ENCODE measurements at regions not wholly inside any gene's neighbourhood (a gene's known extent, or its start where the extent isn't known, plus 50 kb on each side); places are given as distances from the start of the nearest gene placed in this dataset.

DNA sequence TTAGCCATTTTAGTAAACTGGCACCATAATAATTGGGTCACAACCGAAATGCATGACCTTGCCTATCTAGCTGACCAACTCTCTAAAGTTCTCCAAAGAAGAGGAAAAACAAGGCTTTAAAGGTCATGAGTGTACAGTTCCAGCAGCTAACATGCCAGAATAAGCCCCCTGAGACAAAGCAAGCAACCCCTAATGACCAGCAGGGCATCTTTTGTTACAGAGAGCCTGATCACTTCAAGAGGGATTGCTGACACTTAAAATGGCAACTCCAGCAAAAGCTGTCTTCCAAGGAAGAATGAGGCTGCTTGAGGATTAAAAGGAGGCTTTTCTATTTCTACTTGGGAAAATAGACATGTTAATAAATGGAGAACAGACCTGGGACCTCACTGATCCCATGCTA, 213.6 kb downstream of the CDC14C start:
- Mint-ChIP-seq H3K27me3 (no peaks in the 10 kb centered on the region), H3K4me1 (no peaks in the 10 kb centered on the region), H3K36me3 (no peaks in the 10 kb centered on the region), H3K27ac (no peak overlapping the region), H3K4me3 (no peak overlapping the region), H3K9me3 (no peaks in the 10 kb centered on the region)
- CTCF ChIA-PET = no interaction called here
- DNase-seq = no peak

DNA sequence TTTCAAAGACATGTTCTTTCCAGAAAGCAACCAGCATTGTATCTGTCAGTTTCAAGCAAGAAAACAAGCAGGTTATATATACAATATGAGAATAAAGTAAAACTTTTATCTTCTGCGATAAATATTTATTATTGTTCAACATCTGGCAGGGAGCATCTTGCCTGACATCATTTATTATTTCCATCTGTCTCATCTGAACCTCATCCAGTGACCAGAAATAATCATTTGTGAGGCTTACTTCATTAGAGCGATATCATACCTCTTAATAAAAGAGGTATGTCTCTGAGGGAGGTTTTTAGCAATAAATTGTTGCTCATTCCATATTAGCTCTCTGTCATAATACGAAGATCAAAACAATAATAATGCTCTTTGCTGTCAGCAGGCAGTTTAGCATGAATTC, 226.1 kb downstream of the CDC14C start:
- Mint-ChIP-seq H3K36me3 (no peaks in the 10 kb centered on the region), H3K4me1 (no peaks in the 10 kb centered on the region), H3K27me3 (no peaks in the 10 kb centered on the region), H3K9me3 (peaks cover 7% of the 10 kb centered on the region), H3K4me3 (no peak overlapping the region), H3K27ac (no peak overlapping the region)
- CTCF ChIA-PET = no interaction called here
- DNase-seq = no peak

DNA sequence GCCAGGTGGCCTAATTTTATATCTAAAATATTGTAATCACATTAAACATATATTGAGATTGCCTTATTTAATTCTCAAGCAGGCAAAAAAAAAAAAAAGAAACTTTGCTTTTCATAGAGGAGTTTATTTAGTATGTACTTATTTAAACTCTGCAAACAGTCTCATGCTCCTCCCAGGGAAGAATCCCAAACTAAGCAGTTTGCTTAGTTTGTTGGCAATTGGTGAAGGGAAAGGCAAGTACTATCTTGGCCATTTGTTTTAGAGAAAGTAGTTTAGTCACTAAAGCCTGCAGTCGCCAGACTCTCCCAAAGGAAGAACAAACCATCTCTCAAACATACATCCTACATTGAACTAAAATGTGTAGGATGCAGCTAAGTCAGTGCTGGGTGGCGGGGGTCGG, 226.8 kb downstream of the CDC14C start:
- H3K4me1 Mint-ChIP-seq = no peaks in the 10 kb centered on the region
- no peaks in the 10 kb centered on the region for H3K27me3 Mint-ChIP-seq
- no peaks in the 10 kb centered on the region for H3K36me3 Mint-ChIP-seq
- H3K4me3 Mint-ChIP-seq = no peak overlapping the region
- no peak for DNase-seq
- H3K27ac Mint-ChIP-seq = no peak overlapping the region
- H3K9me3 Mint-ChIP-seq = peaks cover 7% of the 10 kb centered on the region
- CTCF ChIA-PET = no interaction called here

DNA sequence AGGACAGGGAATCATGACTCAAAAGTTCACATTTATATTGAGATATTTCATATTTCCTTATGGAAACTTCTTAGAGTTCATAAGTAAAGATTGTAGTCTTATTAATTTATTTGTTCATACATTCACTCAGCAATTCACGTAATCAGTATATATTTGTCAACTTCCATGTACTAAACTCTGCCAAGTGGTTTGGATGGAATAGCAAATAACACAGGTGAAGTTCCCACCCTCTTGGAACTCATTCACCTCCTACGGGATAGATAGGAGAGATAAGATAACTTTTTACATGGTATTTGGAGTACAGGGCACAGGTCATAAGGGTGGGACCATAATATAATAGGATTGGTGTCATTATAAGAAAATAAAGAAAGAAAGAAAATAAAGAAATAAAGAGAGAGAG, 234.0 kb downstream of the CDC14C start:
- H3K4me3 Mint-ChIP-seq = no peak overlapping the region
- DNase-seq = no peak
- H3K27me3 Mint-ChIP-seq = no peaks in the 10 kb centered on the region
- peaks cover 2% of the 10 kb centered on the region for H3K9me3 Mint-ChIP-seq
- H3K4me1 Mint-ChIP-seq = no peaks in the 10 kb centered on the region
- CTCF ChIA-PET = no interaction called here
- H3K27ac Mint-ChIP-seq = no peak overlapping the region
- no peaks in the 10 kb centered on the region for H3K36me3 Mint-ChIP-seq

DNA sequence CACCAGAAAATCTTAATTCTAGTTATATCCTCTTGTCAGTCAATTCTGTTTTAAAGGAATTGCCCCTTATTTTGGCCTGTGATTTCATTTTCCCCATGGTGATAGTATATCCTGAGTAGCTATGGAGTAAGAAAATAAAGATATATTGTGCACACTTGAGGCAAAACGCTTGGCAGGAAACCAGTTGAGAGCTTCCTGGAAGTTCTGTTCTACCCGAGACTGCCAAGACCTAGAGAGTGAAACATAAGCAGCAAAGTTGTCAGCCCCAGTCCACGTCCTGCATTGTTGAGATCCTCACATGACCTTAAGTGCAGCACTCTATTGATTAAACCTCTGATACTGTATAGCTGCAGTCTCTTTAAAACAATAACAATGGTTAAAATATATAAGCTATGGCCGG, 235.2 kb downstream of the CDC14C start:
- Mint-ChIP-seq H3K4me3 (no peak overlapping the region), H3K27me3 (no peaks in the 10 kb centered on the region), H3K36me3 (no peaks in the 10 kb centered on the region), H3K9me3 (peaks cover 2% of the 10 kb centered on the region), H3K4me1 (no peaks in the 10 kb centered on the region), H3K27ac (no peak overlapping the region)
- CTCF ChIA-PET = no interaction called here
- DNase-seq = no peak

DNA sequence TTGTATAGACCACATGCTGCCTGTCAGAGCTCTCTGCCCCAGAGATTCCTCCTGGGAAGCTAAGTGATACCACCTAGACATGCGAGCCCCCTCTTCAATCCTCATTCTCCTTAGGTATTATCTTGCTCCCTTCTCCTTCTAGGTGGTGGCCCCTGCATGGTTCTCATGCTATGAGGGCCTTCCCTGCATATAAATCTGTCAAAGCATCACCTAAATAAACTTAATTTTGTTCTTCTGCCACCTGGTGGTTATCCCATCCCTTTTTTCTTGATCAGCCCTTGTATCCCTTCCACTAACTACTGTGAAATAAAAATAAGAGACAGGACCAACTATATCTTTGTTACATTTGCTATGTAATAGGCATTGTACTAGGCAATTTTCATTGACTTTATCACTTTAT, 242.1 kb downstream of the CDC14C start:
- CTCF ChIA-PET = no interaction called here
- no peak for DNase-seq
- H3K27ac Mint-ChIP-seq = no peak overlapping the region
- no peak overlapping the region for H3K4me3 Mint-ChIP-seq
- no peaks in the 10 kb centered on the region for H3K9me3 Mint-ChIP-seq
- H3K4me1 Mint-ChIP-seq = no peaks in the 10 kb centered on the region
- no peaks in the 10 kb centered on the region for H3K27me3 Mint-ChIP-seq
- H3K36me3 Mint-ChIP-seq = no peaks in the 10 kb centered on the region

DNA sequence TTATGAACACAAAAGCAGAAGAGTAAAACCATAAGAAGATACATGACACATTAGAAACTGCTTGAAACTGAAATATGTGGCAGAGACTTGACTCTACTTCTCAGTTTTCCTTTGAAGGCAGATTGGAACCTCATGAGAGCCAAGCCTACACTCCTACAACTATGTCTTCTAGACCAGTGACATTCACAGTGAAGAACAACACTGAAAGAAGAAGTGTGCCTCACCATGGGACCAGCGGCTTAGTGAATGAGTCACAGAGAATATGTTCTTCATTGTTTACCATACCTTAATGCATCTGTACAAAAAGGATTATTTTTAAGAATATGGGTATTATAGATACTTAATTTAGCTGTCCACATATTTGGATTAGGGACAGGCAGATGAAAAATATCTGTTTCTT, 248.3 kb downstream of the CDC14C start:
- H3K27ac Mint-ChIP-seq = no peak overlapping the region
- no peaks in the 10 kb centered on the region for H3K4me1 Mint-ChIP-seq
- H3K9me3 Mint-ChIP-seq = peaks cover 2% of the 10 kb centered on the region
- H3K36me3 Mint-ChIP-seq = no peaks in the 10 kb centered on the region
- H3K27me3 Mint-ChIP-seq = no peaks in the 10 kb centered on the region
- H3K4me3 Mint-ChIP-seq = no peak overlapping the region
- CTCF ChIA-PET = no interaction called here
- DNase-seq = no peak

DNA sequence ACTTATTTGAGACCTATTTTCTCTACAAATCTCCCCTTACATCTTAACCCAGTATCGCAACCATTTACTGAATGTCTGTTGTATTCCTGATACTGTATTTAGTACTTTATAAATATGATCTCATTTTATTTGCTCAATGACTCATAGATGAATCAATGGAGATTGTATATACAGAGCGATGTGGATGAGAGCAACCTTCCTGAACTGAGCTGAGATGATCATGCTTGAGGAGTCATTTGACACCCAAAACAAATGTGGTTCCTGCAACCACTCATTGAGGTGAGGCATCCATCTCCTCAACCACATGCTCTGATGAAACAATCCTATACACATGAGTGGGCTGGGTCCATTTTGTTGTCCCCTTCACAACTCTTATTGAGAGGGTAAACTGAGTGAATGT, 250.0 kb downstream of the CDC14C start:
- H3K36me3 Mint-ChIP-seq = no peaks in the 10 kb centered on the region
- CTCF ChIA-PET = no interaction called here
- H3K9me3 Mint-ChIP-seq = peaks cover 2% of the 10 kb centered on the region
- no peak overlapping the region for H3K4me3 Mint-ChIP-seq
- H3K4me1 Mint-ChIP-seq = no peaks in the 10 kb centered on the region
- no peak for DNase-seq
- H3K27ac Mint-ChIP-seq = no peak overlapping the region
- no peaks in the 10 kb centered on the region for H3K27me3 Mint-ChIP-seq

DNA sequence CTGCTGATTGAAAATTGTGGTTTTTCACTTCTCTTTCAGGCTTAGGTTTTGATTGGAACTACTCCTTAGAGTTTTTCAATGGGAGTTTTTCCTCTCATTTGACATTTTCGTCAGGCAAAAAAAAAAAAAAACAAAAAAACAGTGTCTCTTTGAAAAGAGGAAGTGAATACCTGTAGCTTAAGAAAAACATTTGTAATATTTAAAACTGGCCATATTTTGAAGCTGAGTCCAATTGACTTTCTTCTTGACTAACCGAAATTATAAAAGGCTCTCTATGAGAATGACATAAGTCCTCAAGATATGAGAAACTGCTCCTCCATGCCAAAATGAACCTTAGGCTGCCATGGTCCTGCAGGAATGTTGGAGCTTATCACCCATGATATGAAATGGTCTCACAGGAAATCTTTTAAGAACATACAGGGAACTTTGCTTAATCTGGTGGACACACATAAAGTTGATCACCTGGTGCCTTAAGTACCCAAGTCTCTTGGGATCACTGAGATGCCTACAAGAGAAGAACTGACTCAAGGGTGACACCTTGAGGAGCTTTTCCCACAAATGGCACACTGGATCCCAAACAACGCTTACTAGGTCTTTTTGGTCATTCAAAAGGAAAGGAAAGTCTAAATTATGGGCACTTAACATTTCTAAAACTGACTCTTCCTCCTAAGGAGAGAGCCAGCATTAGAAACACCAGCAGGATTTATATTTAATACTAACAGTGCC, 263.4 kb downstream of the CDC14C start:
- Mint-ChIP-seq H3K4me3 (no peak overlapping the region), H3K27ac (no peak overlapping the region), H3K4me1 (no peaks in the 10 kb centered on the region), H3K36me3 (no peaks in the 10 kb centered on the region), H3K9me3 (peaks cover 1% of the 10 kb centered on the region), H3K27me3 (no peaks in the 10 kb centered on the region)
- CTCF ChIA-PET = no interaction called here
- DNase-seq = no peak

DNA sequence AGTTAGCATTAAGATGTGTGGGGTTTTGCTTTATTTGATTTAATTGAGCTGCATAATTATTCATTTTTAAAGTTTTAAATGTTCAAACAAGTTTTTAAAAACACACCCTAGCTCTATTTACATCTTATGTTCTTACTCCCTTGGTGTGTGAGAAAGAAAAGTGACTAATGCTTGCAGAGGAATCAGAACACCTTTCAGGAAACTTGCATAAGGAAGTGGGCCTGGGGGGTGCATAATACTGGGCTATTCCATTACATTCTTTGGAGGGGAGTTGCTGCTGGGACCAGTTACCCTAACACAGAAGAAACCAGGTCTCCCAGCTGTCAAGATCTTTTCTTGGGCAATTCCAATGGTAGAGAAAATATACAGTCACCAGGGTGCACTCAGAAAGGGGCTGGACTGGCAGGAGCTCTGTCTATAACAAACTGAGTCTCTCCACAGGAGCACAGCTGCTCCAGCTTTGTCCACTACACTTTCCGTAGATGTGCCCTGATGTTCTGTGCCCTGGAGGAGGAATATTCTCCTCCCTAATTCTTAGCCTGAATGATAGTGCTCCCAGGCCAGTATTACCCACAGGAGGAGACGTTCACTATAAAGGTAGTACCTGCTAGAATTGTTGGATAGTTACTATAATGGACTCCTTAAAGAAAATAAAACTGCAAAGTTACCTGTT, 304.2 kb downstream of the CDC14C start:
- no peaks in the 10 kb centered on the region for H3K4me1 Mint-ChIP-seq
- H3K36me3 Mint-ChIP-seq = no peaks in the 10 kb centered on the region
- H3K9me3 Mint-ChIP-seq = peaks cover 3% of the 10 kb centered on the region
- CTCF ChIA-PET = no interaction called here
- DNase-seq = no peak
- no peaks in the 10 kb centered on the region for H3K27me3 Mint-ChIP-seq
- H3K27ac Mint-ChIP-seq = no peak overlapping the region
- no peak overlapping the region for H3K4me3 Mint-ChIP-seq

DNA sequence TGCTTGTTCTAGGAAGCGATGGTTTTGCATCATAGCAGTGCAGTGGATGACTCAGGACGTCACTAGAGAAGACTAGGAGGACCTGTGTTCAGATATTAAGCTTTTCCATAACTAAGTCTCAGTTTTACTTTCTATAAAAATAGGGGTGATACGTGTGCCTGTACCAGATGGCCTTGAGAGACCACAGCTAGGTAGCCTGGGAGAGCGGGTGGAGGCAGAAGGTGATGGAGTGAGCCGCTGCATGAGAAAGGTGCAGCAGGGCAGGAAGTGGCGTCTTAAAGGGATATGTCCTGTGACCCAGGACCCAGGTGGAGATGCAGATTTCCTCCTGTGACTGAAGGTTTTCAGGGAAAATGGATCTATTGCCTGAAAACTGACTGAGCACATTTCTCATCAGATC, 304.9 kb downstream of the CDC14C start:
- CTCF ChIA-PET = no interaction called here
- Mint-ChIP-seq H3K4me1 (no peaks in the 10 kb centered on the region), H3K4me3 (no peak overlapping the region), H3K36me3 (no peaks in the 10 kb centered on the region), H3K9me3 (peaks cover 3% of the 10 kb centered on the region), H3K27ac (no peak overlapping the region), H3K27me3 (no peaks in the 10 kb centered on the region)
- DNase-seq = no peak

DNA sequence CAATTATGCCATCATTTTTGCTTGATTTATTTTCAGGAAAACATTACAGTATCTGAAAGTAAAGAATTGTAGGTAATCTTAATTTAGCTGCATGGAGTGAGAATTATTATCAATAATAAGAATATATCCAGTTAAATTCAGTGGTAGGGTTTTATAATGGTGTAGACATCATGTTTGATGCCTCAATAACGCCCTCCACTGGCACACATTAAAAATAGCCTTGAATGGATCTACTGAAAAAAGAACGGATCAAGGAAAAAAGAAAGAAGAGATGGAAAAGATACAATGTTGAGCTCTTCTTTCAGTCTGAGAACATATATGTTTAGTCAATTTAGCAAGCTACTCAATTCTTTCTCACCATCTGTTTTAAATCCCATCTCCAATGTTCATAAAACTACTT, 319.2 kb downstream of the CDC14C start:
- peaks cover 10% of the 10 kb centered on the region for H3K9me3 Mint-ChIP-seq
- no peaks in the 10 kb centered on the region for H3K36me3 Mint-ChIP-seq
- CTCF ChIA-PET = no interaction called here
- H3K27ac Mint-ChIP-seq = no peak overlapping the region
- no peak overlapping the region for H3K4me3 Mint-ChIP-seq
- no peaks in the 10 kb centered on the region for H3K4me1 Mint-ChIP-seq
- H3K27me3 Mint-ChIP-seq = no peaks in the 10 kb centered on the region
- no peak for DNase-seq

DNA sequence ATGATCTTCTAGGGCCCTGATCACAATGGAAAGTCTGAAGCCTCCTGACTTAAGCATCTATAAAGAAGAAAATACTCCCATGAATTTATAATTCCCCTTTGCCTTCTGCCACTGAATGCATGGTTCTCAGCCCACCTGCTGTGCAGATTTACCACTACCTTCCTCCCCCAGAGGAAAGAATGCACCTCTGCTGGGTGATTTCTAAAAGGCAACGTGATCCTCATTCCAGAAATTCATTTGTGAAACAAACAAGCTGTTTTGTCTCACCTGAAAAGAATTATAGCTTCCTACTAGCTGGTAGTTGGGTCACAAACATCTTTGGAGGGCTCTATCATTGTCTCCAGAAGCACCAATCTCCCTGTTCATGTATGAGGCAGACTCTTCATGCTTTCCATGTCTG, 320.2 kb downstream of the CDC14C start:
- Mint-ChIP-seq H3K27me3 (no peaks in the 10 kb centered on the region), H3K4me1 (no peaks in the 10 kb centered on the region), H3K4me3 (no peak overlapping the region), H3K36me3 (no peaks in the 10 kb centered on the region), H3K9me3 (peaks cover 3% of the 10 kb centered on the region), H3K27ac (no peak overlapping the region)
- CTCF ChIA-PET = no interaction called here
- no peak for DNase-seq

DNA sequence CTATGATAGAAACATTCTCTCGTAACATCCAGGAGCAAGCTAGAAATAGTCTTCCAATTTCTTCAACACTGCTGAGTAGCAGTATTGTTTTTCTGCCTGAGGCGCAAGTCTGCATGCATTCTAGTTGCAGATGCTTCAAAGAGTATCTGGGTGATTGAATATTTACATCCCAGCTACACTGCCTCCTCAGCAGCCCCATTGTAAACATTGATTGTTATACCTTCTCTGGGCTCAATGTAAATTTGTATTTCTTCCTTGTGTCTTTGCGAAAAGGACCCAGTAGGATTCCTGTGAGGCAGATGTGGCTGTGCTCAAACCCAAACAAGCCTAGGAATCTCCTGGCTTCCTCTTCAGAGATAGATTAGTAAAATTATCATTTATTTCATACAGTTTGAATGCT, 320.7 kb downstream of the CDC14C start:
- no peak for DNase-seq
- Mint-ChIP-seq H3K27me3 (no peaks in the 10 kb centered on the region), H3K27ac (no peak overlapping the region), H3K4me3 (no peak overlapping the region), H3K36me3 (no peaks in the 10 kb centered on the region), H3K9me3 (peaks cover 3% of the 10 kb centered on the region), H3K4me1 (no peaks in the 10 kb centered on the region)
- CTCF ChIA-PET = interaction anchor here (0.6 kb wide), 1 partner anchor 151 kb away, joined by 4 read pairs; no protein-coding TSS in a partner anchor

DNA sequence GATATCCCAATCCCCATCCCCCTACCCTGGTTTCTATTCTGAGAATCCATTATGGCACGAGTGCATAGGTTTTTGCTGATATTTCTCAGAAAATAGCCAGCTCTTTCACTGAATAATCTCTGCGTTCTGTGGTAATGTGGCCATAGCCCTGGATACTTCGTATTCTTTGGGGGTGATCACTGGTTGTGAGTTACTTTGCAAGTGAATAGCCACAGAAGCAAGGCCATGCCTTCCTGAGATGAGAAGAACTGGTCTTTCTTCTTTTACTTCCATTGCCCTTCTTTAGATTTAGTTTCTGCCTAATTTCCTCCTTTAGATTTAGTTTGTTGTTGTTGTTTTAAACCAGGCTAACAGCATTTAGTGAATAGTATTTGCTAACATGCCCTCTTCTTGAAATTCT, 323.4 kb downstream of the CDC14C start:
- DNase-seq = no peak
- Mint-ChIP-seq H3K4me1 (no peaks in the 10 kb centered on the region), H3K4me3 (no peak overlapping the region), H3K27me3 (no peaks in the 10 kb centered on the region), H3K9me3 (peaks cover 3% of the 10 kb centered on the region), H3K36me3 (no peaks in the 10 kb centered on the region), H3K27ac (no peak overlapping the region)
- CTCF ChIA-PET = no interaction called here

Measured in activated naive CD4-positive, alpha-beta T cell treated with anti-CD3 and anti-CD28 coated beads, Interleukin-2, amount 10 ng/mL, durations not matched to agents 7 days and 5 days (primary cell).